Spleen (tissue), 11 donors: ENCODE measurements at regions not wholly inside any gene's neighbourhood (a gene's known extent, or its start where the extent isn't known, plus 50 kb on each side); places are given as distances from the start of the nearest gene placed in this dataset.

Experiments
- DNase-seq: peaks from one replicate; pipeline ENCODE4 v3.0.0-alpha.2; 2020
- H3K27ac ChIP-seq, 8 donors: fragments of 200-600 bp; sonication (generic) in 7 of 8; 1 replicate in 4 of 8; 2 replicates in 4 of 8; pipeline versions ENCODE4 v1.5.0 to v1.8.0; 2016 to 2021; ENCODE audit warnings: inconsistent platforms in 4 of 8, mild to moderate bottlenecking in 4 of 8, moderate library complexity in 1 of 8
- H3K27me3 ChIP-seq, 7 donors: fragments of 200-600 bp; sonication (generic) in 6 of 7; replicated peaks in 1 of 7; 1 replicate in 4 of 7; 2 replicates in 3 of 7; pipeline versions ENCODE4 v1.5.0 to v1.8.0; 2016 to 2021; ENCODE audit warnings: inconsistent platforms in 3 of 7, mild to moderate bottlenecking in 1 of 7
- H3K36me3 ChIP-seq, 6 donors: fragments of 200-600 bp; sonication (generic) in 5 of 6; 1 replicate in 4 of 6; 2 replicates in 2 of 6; pipeline versions ENCODE4 v1.5.0 to v1.8.0; 2016 to 2021; ENCODE audit warnings: inconsistent platforms in 2 of 6
- H3K4me1 ChIP-seq, 6 donors: fragments of 200-600 bp; sonication (generic) in 5 of 6; 1 replicate in 3 of 6; 2 replicates in 3 of 6; pipeline versions ENCODE4 v1.5.0 to v1.8.0; 2016 to 2021; ENCODE audit warnings: inconsistent platforms in 3 of 6
- H3K4me3 ChIP-seq, 8 donors: fragments of 200-600 bp; sonication (generic) in 7 of 8; 1 replicate in 4 of 8; 2 replicates in 4 of 8; pipeline versions ENCODE4 v1.5.0 to v1.8.0; 2016 to 2021; ENCODE audit warnings: inconsistent platforms in 4 of 8, mild to moderate bottlenecking in 4 of 8, moderate library complexity in 2 of 8
- H3K9me3 ChIP-seq, 8 donors: fragments of 200-600 bp; sonication (generic) in 7 of 8; 1 replicate in 4 of 8; 2 replicates in 4 of 8; pipeline versions ENCODE4 v1.5.0 to v1.8.0; 2016 to 2021; ENCODE audit warnings: inconsistent platforms in 4 of 8
- POLR2A ChIP-seq, 3 donors: fragments of 450-650 bp; IDR thresholded peaks; one replicate each; pipeline ENCODE4 v1.5.1; 2017; ENCODE audit warnings: antibody characterized with exemption in 3 of 3, mild to moderate bottlenecking in 1 of 3
- POLR2AphosphoS5 ChIP-seq, 3 donors: sonication (generic); formaldehyde crosslinking; IDR thresholded peaks; one replicate each; pipeline ENCODE4 v1.5.1; 2017; ENCODE audit warnings: antibody characterized with exemption in 3 of 3
- WGBS, 5 donors: extraction: QIAGEN DNeasy Blood & Tissue Kit in 3 of 5; methylation state at CpG; one replicate each; pipeline versions ENCODE4 v1.1.5 to v1.1.7; 2013 to 2018; 5-methylcytosine and 5-hydroxymethylcytosine counted together
- intact Hi-C: fragments of 100-400 bp; cut with DNase I; formaldehyde crosslinking; loops from one replicate; pipeline ENCODE4 v1.15.0; 2023; ENCODE audit warnings: low total_unique reads
- TF ChIP-seq, protein P1 (sequence below), 11 experiments: fragments of 200-600 bp in 7 of 11; fragments of 450-650 bp in 4 of 11; sonication (generic) in 4 of 11; IDR thresholded peaks in 8 of 11; conservative IDR thresholded peaks in 3 of 11; 1 replicate in 7 of 11; 2 replicates in 4 of 11; pipeline versions ENCODE4 v1.4.0 to v1.8.0; 2016 to 2021; ENCODE audit warnings: antibody characterized with exemption in 11 of 11, inconsistent platforms in 4 of 11, mild to moderate bottlenecking in 1 of 11
- donor health status: healthy with polysubstance abuse.
- donor health status: DM: no; HTN: no; CAD: no; lungs with moderate emphysema.
- donor health status: DM: no; HTN: no; CAD: no.
- donor health status: Bipolar disorder and iron deficiency.
- donor health status: healthy.
- donor health status: DM: no; HTN: no; CAD: no.
- donor health status: DM: yes; HTN: yes; CAD: no.

DNA sequence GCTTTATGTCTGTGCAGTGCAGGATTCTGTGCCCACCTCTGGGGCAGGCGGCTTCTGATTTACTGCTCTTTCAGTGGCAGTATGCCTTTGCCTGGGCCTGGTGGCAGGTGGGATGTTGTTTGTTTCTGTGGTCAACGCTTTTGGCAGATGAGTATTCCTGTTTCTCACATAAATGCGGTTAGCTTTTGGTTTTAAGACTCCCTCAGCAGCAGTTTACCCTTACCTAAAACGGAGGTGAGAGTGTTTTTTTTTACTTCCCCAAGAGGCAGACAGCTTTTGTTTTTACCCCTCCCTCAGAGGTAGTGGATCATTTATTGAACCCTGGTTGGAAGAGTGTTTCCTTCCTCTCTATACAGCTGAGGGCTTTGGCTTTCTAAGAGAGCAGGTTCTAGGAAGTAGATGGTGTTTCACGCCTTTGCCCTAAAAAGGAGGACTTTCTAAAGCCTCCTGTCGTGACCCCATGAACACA is 134.1 kb upstream of the PLSCR5 start:
- Histone ChIP-seq H3K27ac (no peak overlapping the region), H3K9me3 (peaks cover 0 to 7% (median 0%) of the 10 kb centered on the region in 8 donors), H3K27me3 (no peaks in the 10 kb centered on the region), H3K4me1 (no peaks in the 10 kb centered on the region), H3K4me3 (no peak overlapping the region), H3K36me3 (no peaks in the 10 kb centered on the region)
- intact Hi-C loops, result no loop called here
- TF ChIP-seq POLR2AphosphoS5 (IDR thresholded peaks at IDR 0.05) (no peak), POLR2A (IDR thresholded peaks at IDR 0.05) (no peak)
- TF ChIP-seq, protein P1, sequence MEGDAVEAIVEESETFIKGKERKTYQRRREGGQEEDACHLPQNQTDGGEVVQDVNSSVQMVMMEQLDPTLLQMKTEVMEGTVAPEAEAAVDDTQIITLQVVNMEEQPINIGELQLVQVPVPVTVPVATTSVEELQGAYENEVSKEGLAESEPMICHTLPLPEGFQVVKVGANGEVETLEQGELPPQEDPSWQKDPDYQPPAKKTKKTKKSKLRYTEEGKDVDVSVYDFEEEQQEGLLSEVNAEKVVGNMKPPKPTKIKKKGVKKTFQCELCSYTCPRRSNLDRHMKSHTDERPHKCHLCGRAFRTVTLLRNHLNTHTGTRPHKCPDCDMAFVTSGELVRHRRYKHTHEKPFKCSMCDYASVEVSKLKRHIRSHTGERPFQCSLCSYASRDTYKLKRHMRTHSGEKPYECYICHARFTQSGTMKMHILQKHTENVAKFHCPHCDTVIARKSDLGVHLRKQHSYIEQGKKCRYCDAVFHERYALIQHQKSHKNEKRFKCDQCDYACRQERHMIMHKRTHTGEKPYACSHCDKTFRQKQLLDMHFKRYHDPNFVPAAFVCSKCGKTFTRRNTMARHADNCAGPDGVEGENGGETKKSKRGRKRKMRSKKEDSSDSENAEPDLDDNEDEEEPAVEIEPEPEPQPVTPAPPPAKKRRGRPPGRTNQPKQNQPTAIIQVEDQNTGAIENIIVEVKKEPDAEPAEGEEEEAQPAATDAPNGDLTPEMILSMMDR (IDR thresholded peaks at IDR 0.05 in 8 of 11, conservative IDR thresholded peaks at IDR 0.05 in 3 of 11), result no peak
- WGBS, 5 donors, result 69 to 73% (median 73%) methylated on average over 6 of the region's 6 CpGs
- DNase-seq, result no peak

DNA sequence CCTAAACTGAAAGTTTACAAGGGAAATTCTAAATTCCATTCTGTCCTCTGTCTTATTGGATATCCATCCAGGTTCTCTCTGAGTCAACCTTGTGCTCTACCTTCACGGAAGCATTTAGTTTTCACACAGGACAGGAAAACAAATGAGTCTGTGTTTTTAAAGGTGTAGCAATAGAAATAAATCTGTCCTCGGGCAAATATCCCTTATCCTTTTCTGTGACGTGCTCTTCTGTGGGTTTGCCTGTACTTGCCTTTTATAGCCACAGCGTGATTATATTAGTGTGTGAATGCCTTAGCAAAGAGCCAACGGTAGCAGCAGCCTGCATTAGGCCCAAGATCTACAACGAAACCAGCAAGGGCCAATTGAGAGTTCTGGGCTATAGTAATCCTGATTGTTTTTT is 127.2 kb upstream of the PLSCR5 start:
- TF ChIP-seq POLR2A (IDR thresholded peaks at IDR 0.05), result no peak
- TF ChIP-seq, protein P1 (IDR thresholded peaks at IDR 0.05 in 8 of 11, conservative IDR thresholded peaks at IDR 0.05 in 3 of 11), result no peak
- no peak for TF ChIP-seq POLR2AphosphoS5 (IDR thresholded peaks at IDR 0.05)
- no peaks in the 10 kb centered on the region for H3K36me3 ChIP-seq
- intact Hi-C loops, result no loop called here
- H3K4me3 ChIP-seq, result no peak overlapping the region
- no peak overlapping the region for H3K27ac ChIP-seq
- 80 to 92% (median 85%) methylated on average over 6 of the region's 6 CpGs for WGBS, 5 donors
- H3K9me3 ChIP-seq, result peaks cover 0 to 23% (median 9%) of the 10 kb centered on the region in 8 donors
- no peaks in the 10 kb centered on the region for H3K4me1 ChIP-seq
- no peak for DNase-seq
- no peaks in the 10 kb centered on the region for H3K27me3 ChIP-seq

DNA sequence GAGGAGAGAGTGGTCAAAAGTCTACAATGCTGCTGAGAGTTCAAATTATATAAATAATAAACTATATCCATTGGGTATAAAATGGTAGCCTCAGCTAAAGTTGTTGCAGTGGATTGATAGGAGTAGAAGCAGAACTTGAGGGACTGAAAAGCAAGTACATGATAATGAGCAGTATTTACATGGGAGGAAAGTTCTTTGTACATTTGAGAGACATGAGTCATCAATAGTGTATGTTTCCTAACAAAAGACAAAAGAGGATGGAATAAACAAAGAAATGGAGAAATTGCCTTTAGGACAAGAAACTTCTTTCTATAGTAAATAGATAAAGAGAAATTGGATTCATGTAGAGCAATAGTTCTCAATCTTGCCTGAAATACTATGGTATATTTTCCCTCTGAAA is 110.0 kb upstream of the PLSCR5 start:
- intact Hi-C loops, result no loop called here
- Histone ChIP-seq H3K27me3 (no peaks in the 10 kb centered on the region), H3K36me3 (no peaks in the 10 kb centered on the region), H3K27ac (no peak overlapping the region), H3K4me3 (no peak overlapping the region), H3K9me3 (no peaks in the 10 kb centered on the region), H3K4me1 (no peaks in the 10 kb centered on the region)
- TF ChIP-seq, protein P1 (IDR thresholded peaks at IDR 0.05 in 8 of 11, conservative IDR thresholded peaks at IDR 0.05 in 3 of 11), result no peak
- TF ChIP-seq POLR2AphosphoS5 (IDR thresholded peaks at IDR 0.05) (no peak), POLR2A (IDR thresholded peaks at IDR 0.05) (no peak)
- no peak for DNase-seq

DNA sequence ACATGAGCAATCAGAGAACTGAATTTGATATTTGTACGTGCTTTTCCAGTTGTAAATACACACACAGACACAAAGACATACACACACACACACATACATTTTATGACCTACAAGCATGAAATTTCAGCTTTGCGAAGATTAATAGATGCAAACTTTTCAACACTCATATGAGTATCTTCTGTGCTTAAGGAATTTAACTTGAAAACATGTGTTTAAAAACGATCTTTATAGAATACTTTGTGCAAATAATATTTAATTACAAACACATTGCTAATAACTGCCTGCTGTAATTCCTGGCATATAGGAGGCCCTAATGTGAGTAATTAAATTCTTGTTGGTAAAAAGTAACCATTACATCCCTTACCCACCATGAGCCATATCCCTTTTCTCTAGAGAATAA is 107.7 kb upstream of the PLSCR5 start:
- Histone ChIP-seq H3K27ac (no peak overlapping the region), H3K4me1 (no peaks in the 10 kb centered on the region), H3K9me3 (no peaks in the 10 kb centered on the region), H3K36me3 (no peaks in the 10 kb centered on the region), H3K4me3 (no peak overlapping the region), H3K27me3 (no peaks in the 10 kb centered on the region)
- intact Hi-C loops, result no loop called here
- TF ChIP-seq, protein P1 (IDR thresholded peaks at IDR 0.05 in 8 of 11, conservative IDR thresholded peaks at IDR 0.05 in 3 of 11), result no peak
- no peak for TF ChIP-seq POLR2AphosphoS5 (IDR thresholded peaks at IDR 0.05)
- TF ChIP-seq POLR2A (IDR thresholded peaks at IDR 0.05), result no peak
- DNase-seq, result no peak
- WGBS, 5 donors, result 78 to 89% (median 82%) methylated on average over 3 of the region's 3 CpGs
